HL-60 (cell line): ENCODE measurements at regions not wholly inside any gene's neighbourhood (a gene's known extent, or its start where the extent isn't known, plus 50 kb on each side); places are given as distances from the start of the nearest gene placed in this dataset.

Experiments
- CTCF ChIP-seq: IDR thresholded peaks from one replicate; pipeline ENCODE4 v1.5.1; 2011; ENCODE audit warnings: low read length, control low read depth, inconsistent platforms; ENCODE audit not compliant: insufficient read depth
- SPI1 ChIP-seq: IDR thresholded peaks from 2 replicates; pipeline ENCODE4 v1.6.1; 2012; ENCODE audit warnings: low read depth, mild to moderate bottlenecking, borderline replicate concordance

GRCh38 chr2:120927265-120927628 lies 191.6 kb downstream of the GLI2 start:
- no peak for TF ChIP-seq CTCF
- TF ChIP-seq SPI1: no peak
